Esophagus muscularis mucosa (tissue), 3 donors: ENCODE measurements at regions not wholly inside any gene's neighbourhood (a gene's known extent, or its start where the extent isn't known, plus 50 kb on each side); places are given as distances from the start of the nearest gene placed in this dataset.

Source experiments
- CTCF ChIP-seq, 3 experiments: fragments of 200-600 bp in 2 of 3; fragments of 450-650 bp in 1 of 3; sonication (generic) in 2 of 3; IDR thresholded peaks; one replicate each; pipeline ENCODE4 v1.5.1; 2017 to 2019; ENCODE audit warnings: antibody characterized with exemption in 3 of 3, mild to moderate bottlenecking in 2 of 3, moderate library complexity in 1 of 3
- EP300 ChIP-seq: sonication (generic); formaldehyde crosslinking; IDR thresholded peaks from one replicate; pipeline ENCODE4 v1.6.1; 2017; ENCODE audit warnings: antibody characterized with exemption

- TF ChIP-seq CTCF (IDR thresholded peaks at IDR 0.05) = no peak
- TF ChIP-seq EP300 = no peak
These were observed 76.8 kb upstream of the PITRM1 start for GRCh38 chr10:3249307-3249889.
